GM12878 (cell line): ENCODE measurements at regions not wholly inside any gene's neighbourhood (a gene's known extent, or its start where the extent isn't known, plus 50 kb on each side); places are given as distances from the start of the nearest gene placed in this dataset.

Source experiments
- ATAC-seq: fragments of 200-7000 bp; cut with Tn5 transposase; 3 replicates; pipeline ENCODE4 v1.9.1; 2020; ENCODE audit warnings: mild to moderate bottlenecking, moderate library complexity
- BruUV-seq: library from RNA; stranded (reverse); fragments of 400-500 nt; replicated peaks from 2 replicates; lab custom pipeline; 2021; lab: Mats Ljungman, UMichigan
- CTCF ChIA-PET: fragments of 300-600 bp; sonication (Branson Sonifier 250); formaldehyde crosslinking; extraction: SDS; loops from one replicate; lab custom pipeline; 2021; ENCODE audit warnings: inconsistent platforms; lab: Yijun Ruan, JAX
- POLR2A ChIA-PET: fragments of 350-600 bp; formaldehyde crosslinking; extraction: SDS; loops from one replicate; lab custom pipeline; 2021; ENCODE audit warnings: inconsistent platforms; lab: Charles Lee
- RAD21 ChIA-PET: fragments of 300-600 bp; sonication (Branson Sonifier 250); formaldehyde crosslinking; loops from one replicate; lab custom pipeline; 2023; ENCODE audit warnings: antibody characterized with exemption; ENCODE audit not compliant: unreplicated experiment; lab: Charles Lee
- SMC1A ChIA-PET: fragments of 300-600 bp; sonication (Branson Sonifier 250); formaldehyde crosslinking; loops from one replicate; lab custom pipeline; 2023; ENCODE audit not compliant: unreplicated experiment, uncharacterized antibody; lab: Charles Lee
- DNase-seq: peaks from one replicate; pipeline ENCODE4 v3.0.0-alpha.2; 2011; ENCODE audit warnings: low read depth, low spot score
- FAIRE-seq: peaks from 3 replicates; lab custom pipeline; 2011; peaks lifted over from hg19 to GRCh38; lab: Jason Lieb, UNC
- H2AFZ ChIP-seq: 2 replicates; pipeline ENCODE4 v1.6.0; 2011; ENCODE audit warnings: low read depth, low read length, control low read depth; ENCODE audit not compliant: control insufficient read depth
- H3K27ac ChIP-seq: 2 replicates; pipeline ENCODE4 v1.5.1; 2011; ENCODE audit warnings: control low read depth; ENCODE audit not compliant: control insufficient read depth, insufficient read depth
- H3K27me3 ChIP-seq, 2 experiments: replicated peaks in 1 of 2; 2 replicates each; pipeline versions ENCODE4 v1.6.0 to v1.6.1; 2011; ENCODE audit warnings: low read length in 1 of 2; ENCODE audit not compliant: control insufficient read depth in 2 of 2, insufficient read depth in 2 of 2
- H3K36me3 ChIP-seq, 2 experiments: 2 replicates each; pipeline ENCODE4 v1.5.1; 2011; ENCODE audit warnings: low read length in 1 of 2; ENCODE audit not compliant: control insufficient read depth in 2 of 2, insufficient read depth in 2 of 2
- H3K4me1 ChIP-seq: 2 replicates; pipeline ENCODE4 v1.6.1; 2011; ENCODE audit warnings: mild to moderate bottlenecking, low read length, moderate library complexity, mixed read lengths; ENCODE audit not compliant: control insufficient read depth, insufficient read depth
- H3K4me2 ChIP-seq: 2 replicates; pipeline ENCODE4 v1.6.0; 2011; ENCODE audit warnings: control low read depth; ENCODE audit not compliant: control insufficient read depth, insufficient read depth
- H3K4me3 ChIP-seq: fragments of 200-600 bp; sonication (generic); 2 replicates; pipeline ENCODE4 v1.5.1; 2016
- H3K79me2 ChIP-seq: 2 replicates; pipeline ENCODE4 v1.6.0; 2011; ENCODE audit warnings: low read length; ENCODE audit not compliant: control insufficient read depth, insufficient read depth
- H3K9ac ChIP-seq: 2 replicates; pipeline ENCODE4 v1.8.0; 2011; ENCODE audit warnings: low read length, control low read depth, mixed read lengths; ENCODE audit not compliant: control insufficient read depth, insufficient read depth
- H3K9me3 ChIP-seq: replicated peaks from 3 replicates; pipeline ENCODE4 v1.5.1; 2011; ENCODE audit warnings: mild to moderate bottlenecking, low read length; ENCODE audit not compliant: control insufficient read depth, insufficient read depth
- H4K20me1 ChIP-seq: 2 replicates; pipeline ENCODE4 v1.6.0; 2011; ENCODE audit not compliant: control insufficient read depth, insufficient read depth
- ATF7 ChIP-seq: fragments of 450-650 bp; IDR thresholded peaks from 2 replicates; pipeline ENCODE4 v1.6.1; 2016; ENCODE audit warnings: low read depth, mild to moderate bottlenecking
- DPF2 ChIP-seq: fragments of 450-650 bp; IDR thresholded peaks from 2 replicates; pipeline ENCODE4 v1.6.1; 2017; ENCODE audit warnings: mild to moderate bottlenecking
- NRF1 ChIP-seq: conservative IDR thresholded peaks from 2 replicates; pipeline ENCODE4 v1.6.1; 2011; ENCODE audit warnings: mild to moderate bottlenecking, low read depth, low read length, improper control_type of control experiment
- REST ChIP-seq: IDR thresholded peaks from 2 replicates; pipeline ENCODE4 v1.6.1; 2012; ENCODE audit warnings: mild to moderate bottlenecking, low read depth, low read length
- SKIL ChIP-seq: fragments of 450-650 bp; IDR thresholded peaks from 2 replicates; pipeline ENCODE4 v1.6.1; 2017; ENCODE audit warnings: mild to moderate bottlenecking, low read depth, inconsistent platforms; ENCODE audit not compliant: poor library complexity, severe bottlenecking
- STAT1 ChIP-seq: fragments of 450-650 bp; conservative IDR thresholded peaks from 2 replicates; pipeline ENCODE4 v1.6.1; 2014; ENCODE audit warnings: antibody characterized with exemption, mild to moderate bottlenecking
- TBL1XR1 ChIP-seq: IDR thresholded peaks from 2 replicates; pipeline ENCODE4 v1.6.1; 2012; ENCODE audit warnings: low read depth, low read length, improper control_type of control experiment
- ZBED1 ChIP-seq: IDR thresholded peaks from 2 replicates; pipeline ENCODE4 v1.6.1; 2016; ENCODE audit warnings: borderline replicate concordance
- ZBTB40 ChIP-seq: fragments of 450-650 bp; IDR thresholded peaks from 2 replicates; pipeline ENCODE4 v1.6.1; 2016; ENCODE audit warnings: mild to moderate bottlenecking, moderate library complexity, borderline replicate concordance
- ZNF24 ChIP-seq: fragments of 450-650 bp; IDR thresholded peaks from 2 replicates; pipeline ENCODE4 v1.6.1; 2017; ENCODE audit warnings: antibody characterized with exemption, mild to moderate bottlenecking
- WGBS: methylation state at CpG from one replicate; pipeline ENCODE4 v1.1.6; 2016; ENCODE audit warnings: low lambda C conversion rate; ENCODE audit not compliant: insufficient replicate concordance, insufficient coverage; ENCODE audit errors: missing lambda C conversion rate; 5-methylcytosine and 5-hydroxymethylcytosine counted together
- in situ Hi-C: fragments of 300-500 bp; cut with MboI; formaldehyde crosslinking; loops from 9 replicates; pipeline ENCODE4 v1.14.3; 2018; ENCODE audit warnings: mixed read lengths
- intact Hi-C: fragments of 100-400 bp; cut with micrococcal nuclease; formaldehyde crosslinking; loops from one replicate; pipeline ENCODE4 v1.14.2; 2022; ENCODE audit not compliant: unreplicated experiment

GRCh38 chr2:75932996-75933395 is 222.3 kb upstream of the GCFC2 start:
- FAIRE-seq (no peak), ATAC-seq (no peak), DNase-seq (no peak)
- Histone ChIP-seq H3K9me3 (no peaks in the 10 kb centered on the region), H3K79me2 (no peaks in the 10 kb centered on the region), H3K27ac (no peak overlapping the region), H3K4me3 (no peak overlapping the region), H3K4me1 (no peaks in the 10 kb centered on the region), H3K9ac (no peak overlapping the region), H4K20me1 (no peaks in the 10 kb centered on the region), H3K4me2 (no peak overlapping the region), H3K27me3 (no peaks in the 10 kb centered on the region), H2AFZ (no peak overlapping the region), H3K36me3 (no peaks in the 10 kb centered on the region)
- no TSS peak for BruUV-seq
- intact Hi-C loops (no loop called here), in situ Hi-C loops (no loop called here)
- CTCF ChIA-PET, result no interaction called here
- SMC1A ChIA-PET, result no interaction called here
- TF ChIP-seq ZBED1 (no peak), NRF1 (no peak), DPF2 (no peak), ATF7 (no peak), SKIL (no peak), ZNF24 (no peak), REST (no peak), STAT1 (no peak), TBL1XR1 (no peak), ZBTB40 (no peak)
- POLR2A ChIA-PET, result no interaction called here
- 36% methylated on average over 2 of the region's 2 CpGs for WGBS
- RAD21 ChIA-PET, result no interaction called here
